Hematopoietic multipotent progenitor cell treated with erythropoietin and hydrocortisone succinate and interleukin-3 and kit ligand, for 17 days (in vitro differentiated cells): ENCODE measurements at regions not wholly inside any gene's neighbourhood (a gene's known extent, or its start where the extent isn't known, plus 50 kb on each side); places are given as distances from the start of the nearest gene placed in this dataset.

Experiments
- DNase-seq: peaks from one replicate; pipeline ENCODE4 v3.0.0-alpha.2; 2015; ENCODE audit warnings: low spot score

GRCh38 chr9:87824216-87824875, 58.3 kb upstream of the SPATA31E1 start:
- DNase-seq = no peak

GRCh38 chr9:87824886-87825285, 57.8 kb upstream of the SPATA31E1 start:
- DNase-seq = no peak

- DNase-seq = no peak
These were observed 56.3 kb upstream of the SPATA31E1 start for GRCh38 chr9:87826331-87826730.

- no peak for DNase-seq
These were observed 55.3 kb upstream of the SPATA31E1 start for GRCh38 chr9:87827341-87827740.

GRCh38 chr9:87829756-87830155, 52.9 kb upstream of the SPATA31E1 start:
- DNase-seq = no peak

GRCh38 chr9:87830446-87830845, 52.2 kb upstream of the SPATA31E1 start:
- DNase-seq = no peak

GRCh38 chr9:87831159-87831558, 51.5 kb upstream of the SPATA31E1 start:
- DNase-seq = no peak
